ENCODE measurements at regions not wholly inside any gene's neighbourhood (a gene's known extent, or its start where the extent isn't known, plus 50 kb on each side); places are given as distances from the start of the nearest gene placed in this dataset.

- POLR2A ChIA-PET (ENCODE audit: partially characterized antibody), result no interaction called here
- H3K27me3 ChIP-seq (replicated peaks in 1 of 4; ENCODE audit: control insufficient read depth in 3 of 4, extremely low read depth in 1 of 4, insufficient read depth in 3 of 4, low read length in 3 of 4), result no peaks in the 10 kb centered on the region
Measured at GRCh38 chr3:468172-468571, 271.6 kb downstream of the CHL1 start.

More at GRCh38 chr3:468172-468571, 271.6 kb downstream of the CHL1 start:
- Histone ChIP-seq H3K4me2 (ENCODE audit: insufficient read depth in 1 of 2, low read depth in 2 of 2, low read length in 2 of 2) (no peak overlapping the region), H3K9me3 (ENCODE audit: insufficient read depth in 2 of 2, low read depth in 1 of 2, low read length in 1 of 2) (peaks cover 13 to 14% of the 10 kb centered on the region in 2 experiments; a peak in 2 of 4 replicates), H4K8ac (ENCODE audit: extremely low read depth, insufficient read depth, low read length) (no peak overlapping the region), H3K4ac (replicated peaks; ENCODE audit: insufficient read length, low read depth, low read length) (no peak overlapping the region), H3K9ac (replicated peaks in 1 of 4; ENCODE audit: extremely low read depth in 1 of 4, low read depth in 3 of 4, low read length in 3 of 4) (no peak overlapping the region), H2AFZ (ENCODE audit: low read length) (no peak overlapping the region), H2BK5ac (ENCODE audit: low read depth, low read length) (no peak overlapping the region), H3K79me2 (ENCODE audit: control insufficient read depth in 1 of 2, insufficient read depth in 2 of 2, low read length in 2 of 2) (no peaks in the 10 kb centered on the region), H4K5ac (ENCODE audit: insufficient read length, low read depth, low read length) (no peak overlapping the region), H4K91ac (replicated peaks; ENCODE audit: insufficient read length, low read length) (no peak overlapping the region), H3K23ac (ENCODE audit: insufficient read length) (no peak overlapping the region), H2BK15ac (ENCODE audit: low read length) (no peak overlapping the region), H3K4me1 (replicated peaks in 1 of 4; ENCODE audit: control insufficient read depth in 3 of 4, insufficient read depth in 4 of 4, low read length in 3 of 4) (no peaks in the 10 kb centered on the region), H2BK20ac (ENCODE audit: low read length) (no peak overlapping the region), H3K36me3 (ENCODE audit: control insufficient read depth in 2 of 4, insufficient read depth in 4 of 4, low read length in 3 of 4) (no peaks in the 10 kb centered on the region), H3K23me2 (ENCODE audit: low read depth, low read length) (no peaks in the 10 kb centered on the region; the same call in 1 of the 2 replicates), H3K79me1 (ENCODE audit: low read depth, low read length) (no peaks in the 10 kb centered on the region), H3K27ac (ENCODE audit: low read depth, low read length) (no peak overlapping the region), H2BK12ac (ENCODE audit: low read depth, low read length) (no peak overlapping the region), H3K18ac (ENCODE audit: extremely low read depth, low read length) (no peak overlapping the region), H3K4me3 (ENCODE audit: extremely low read depth in 1 of 4, insufficient read depth in 2 of 4, low read depth in 3 of 4, low read length in 4 of 4) (no peak overlapping the region), H2BK120ac (replicated peaks; ENCODE audit: low read depth, low read length) (no peak overlapping the region), H3K14ac (ENCODE audit: insufficient read length) (no peak overlapping the region), H3K56ac (replicated peaks; ENCODE audit: insufficient read length, low read depth, low read length) (no peak overlapping the region), H4K20me1 (replicated peaks in 1 of 2; ENCODE audit: control insufficient read depth in 1 of 2, insufficient read depth in 2 of 2, low read length in 2 of 2) (no peaks in the 10 kb centered on the region), H2AK5ac (ENCODE audit: low read depth, low read length) (no peak overlapping the region)
- FAIRE-seq, result peak; percentile 7
- TF ChIP-seq CBX5 (IDR thresholded peaks at IDR 0.05; ENCODE audit: low read depth, low read length), result no peak
- TF ChIP-seq ASH2L (IDR thresholded peaks at IDR 0.05; ENCODE audit: low read length), result no peak
- TF ChIP-seq RAD21 (IDR thresholded peaks at IDR 0.05 in 1 of 2, conservative IDR thresholded peaks at IDR 0.05 in 1 of 2; ENCODE audit: low read depth in 2 of 2, low read length in 2 of 2), result peak; percentile 52 to 55
- TF ChIP-seq SAP30 (IDR thresholded peaks at IDR 0.05; ENCODE audit: insufficient read depth, insufficient replicate concordance, low read length), result no peak
- peak in 2 of 3 experiments; percentile 44 to 67; a peak in 3 of 4 replicates for TF ChIP-seq CTCF (IDR thresholded peaks at IDR 0.05; ENCODE audit: control extremely low read depth in 1 of 3, insufficient read depth in 1 of 3, low read depth in 1 of 3, low read length in 3 of 3)
- no peak for TF ChIP-seq EGR1 (IDR thresholded peaks at IDR 0.05; ENCODE audit: borderline replicate concordance, low read depth, low read length)
- TF ChIP-seq MAX (IDR thresholded peaks at IDR 0.05), result no peak
- TF ChIP-seq YY1 (IDR thresholded peaks at IDR 0.05; ENCODE audit: low read depth, low read length), result no peak
- TF ChIP-seq CHD2 (IDR thresholded peaks at IDR 0.05; ENCODE audit: low read length), result no peak
- TF ChIP-seq RXRA (IDR thresholded peaks at IDR 0.05; ENCODE audit: insufficient read depth, low read depth, low read length), result no peak
- no peak for TF ChIP-seq SRF (IDR thresholded peaks at IDR 0.05; ENCODE audit: low read depth, low read length)
- DNase-seq (ENCODE audit: low read depth in 1 of 2, low spot score in 2 of 2), result no peak
- 49% methylated on average over 5 of the region's 5 CpGs; no CpG with 5 or more reads in 1 of the 2 experiments for WGBS, 2 experiments (ENCODE audit: extremely low coverage in 1 of 2, insufficient coverage in 1 of 2, insufficient read length in 1 of 2, insufficient replicate concordance in 2 of 2, low coverage in 1 of 2, low lambda C conversion rate in 2 of 2, missing lambda C conversion rate in 1 of 2)
- CTCF ChIA-PET (ENCODE audit: partially characterized antibody), result interaction anchor here (0.6 to 2.1 kb wide), 23 partner anchors 8 to 904 kb away, joined by 3 to 17 read pairs (median 3); no protein-coding TSS in a partner anchor

Measured in H1 (cell line).